Dermis blood vessel endothelial cell (primary cell): ENCODE measurements at regions not wholly inside any gene's neighbourhood (a gene's known extent, or its start where the extent isn't known, plus 50 kb on each side); places are given as distances from the start of the nearest gene placed in this dataset.

Experiments used
- DNase-seq: peaks from one replicate; pipeline ENCODE4 v3.0.0; 2010

- DNase-seq: no peak
Observed at GRCh38 chr10:71127773-71128172, 84.6 kb upstream of the UNC5B start.

- peak; percentile 9 for DNase-seq
Observed at GRCh38 chr10:71128311-71128980, 83.9 kb upstream of the UNC5B start.

- no peak for DNase-seq
Observed at GRCh38 chr10:71131096-71131495, 81.3 kb upstream of the UNC5B start.

- no peak for DNase-seq
Observed at GRCh38 chr10:71131508-71132088, 80.8 kb upstream of the UNC5B start.

- DNase-seq: peak; percentile 38
Observed at GRCh38 chr10:71132321-71132810, 80.0 kb upstream of the UNC5B start.

GRCh38 chr10:71133710-71134686 lies 78.4 kb upstream of the UNC5B start:
- DNase-seq: no peak

- DNase-seq: no peak
Observed at GRCh38 chr10:71134732-71135211, 77.6 kb upstream of the UNC5B start.

- no peak for DNase-seq
Observed at GRCh38 chr10:71135236-71135635, 77.1 kb upstream of the UNC5B start.

GRCh38 chr10:71136036-71136721 lies 76.2 kb upstream of the UNC5B start:
- no peak for DNase-seq

- DNase-seq: no peak
Observed at GRCh38 chr10:71137701-71138100, 74.7 kb upstream of the UNC5B start.

- no peak for DNase-seq
Observed at GRCh38 chr10:71138166-71138830, 74.1 kb upstream of the UNC5B start.

- DNase-seq: no peak
Observed at GRCh38 chr10:71141528-71141927, 70.8 kb upstream of the UNC5B start.

- DNase-seq: no peak
Observed at GRCh38 chr10:71143170-71143569, 69.2 kb upstream of the UNC5B start.

- no peak for DNase-seq
Observed at GRCh38 chr10:71143610-71144009, 68.8 kb upstream of the UNC5B start.

GRCh38 chr10:71144824-71145223 lies 67.5 kb upstream of the UNC5B start:
- no peak for DNase-seq

- DNase-seq: no peak
Observed at GRCh38 chr10:71145352-71145945, 66.9 kb upstream of the UNC5B start.

GRCh38 chr10:71150796-71151195 lies 61.6 kb upstream of the UNC5B start:
- DNase-seq: no peak

GRCh38 chr10:71152043-71152442 lies 60.3 kb upstream of the UNC5B start:
- DNase-seq: no peak

- no peak for DNase-seq
Observed at GRCh38 chr10:71156436-71156835, 55.9 kb upstream of the UNC5B start.

- no peak for DNase-seq
Observed at GRCh38 chr10:71157435-71157834, 54.9 kb upstream of the UNC5B start.

- DNase-seq: no peak
Observed at GRCh38 chr10:71158251-71158650, 54.1 kb upstream of the UNC5B start.

- no peak for DNase-seq
Observed at GRCh38 chr10:71158902-71159301, 53.5 kb upstream of the UNC5B start.
